ENCODE measurements at regions not wholly inside any gene's neighbourhood (a gene's known extent, or its start where the extent isn't known, plus 50 kb on each side); places are given as distances from the start of the nearest gene placed in this dataset.

- no peak for ATAC-seq (ENCODE audit: low read depth)
- Histone ChIP-seq H3K36me3 (ENCODE audit: low read depth) (no peaks in the 10 kb centered on the region), H3K4me1 (ENCODE audit: insufficient read depth, poor library complexity, severe bottlenecking) (no peaks in the 10 kb centered on the region), H3K27ac (ENCODE audit: poor library complexity, severe bottlenecking) (no peak overlapping the region), H3K4me3 (ENCODE audit: severe bottlenecking) (no peak overlapping the region), H3K9me3 (ENCODE audit: severe bottlenecking) (no peaks in the 10 kb centered on the region), H3K27me3 (ENCODE audit: insufficient read depth, poor library complexity, severe bottlenecking) (no peaks in the 10 kb centered on the region)
- TF ChIP-seq CTCF (IDR thresholded peaks at IDR 0.05; ENCODE audit: poor library complexity, severe bottlenecking), result no peak
- no peak for DNase-seq (ENCODE audit: low spot score)
Measured at GRCh38 chr1:244286341-244286740, 165.4 kb downstream of the ADSS2 start.

GRCh38 chr1:244287726-244288125 is 164.0 kb downstream of the ADSS2 start:
- no peaks in the 10 kb centered on the region for H3K9me3 ChIP-seq (ENCODE audit: severe bottlenecking)
- no peak overlapping the region for H3K4me3 ChIP-seq (ENCODE audit: severe bottlenecking)
- ATAC-seq (ENCODE audit: low read depth), result no peak
- H3K27me3 ChIP-seq (ENCODE audit: insufficient read depth, poor library complexity, severe bottlenecking), result no peaks in the 10 kb centered on the region
- no peak overlapping the region for H3K27ac ChIP-seq (ENCODE audit: poor library complexity, severe bottlenecking)
- H3K4me1 ChIP-seq (ENCODE audit: insufficient read depth, poor library complexity, severe bottlenecking), result no peaks in the 10 kb centered on the region
- DNase-seq (ENCODE audit: low spot score), result no peak
- no peaks in the 10 kb centered on the region for H3K36me3 ChIP-seq (ENCODE audit: low read depth)
- TF ChIP-seq CTCF (IDR thresholded peaks at IDR 0.05; ENCODE audit: poor library complexity, severe bottlenecking), result no peak

- Histone ChIP-seq H3K4me1 (ENCODE audit: insufficient read depth, poor library complexity, severe bottlenecking) (no peaks in the 10 kb centered on the region), H3K27me3 (ENCODE audit: insufficient read depth, poor library complexity, severe bottlenecking) (no peaks in the 10 kb centered on the region), H3K27ac (ENCODE audit: poor library complexity, severe bottlenecking) (no peak overlapping the region), H3K4me3 (ENCODE audit: severe bottlenecking) (no peak overlapping the region), H3K9me3 (ENCODE audit: severe bottlenecking) (no peaks in the 10 kb centered on the region), H3K36me3 (ENCODE audit: low read depth) (no peaks in the 10 kb centered on the region)
- ATAC-seq (ENCODE audit: low read depth), result no peak
- no peak for TF ChIP-seq CTCF (IDR thresholded peaks at IDR 0.05; ENCODE audit: poor library complexity, severe bottlenecking)
- no peak for DNase-seq (ENCODE audit: low spot score)
Measured at GRCh38 chr1:244288663-244289062, 163.0 kb downstream of the ADSS2 start.

GRCh38 chr1:244289991-244290785 is 161.5 kb downstream of the ADSS2 start:
- DNase-seq (ENCODE audit: low spot score), result no peak
- no peaks in the 10 kb centered on the region for H3K9me3 ChIP-seq (ENCODE audit: severe bottlenecking)

More at GRCh38 chr1:244289991-244290785, 161.5 kb downstream of the ADSS2 start:
- Histone ChIP-seq H3K27ac (ENCODE audit: poor library complexity, severe bottlenecking) (no peak overlapping the region), H3K4me1 (ENCODE audit: insufficient read depth, poor library complexity, severe bottlenecking) (no peaks in the 10 kb centered on the region), H3K27me3 (ENCODE audit: insufficient read depth, poor library complexity, severe bottlenecking) (no peaks in the 10 kb centered on the region), H3K36me3 (ENCODE audit: low read depth) (no peaks in the 10 kb centered on the region), H3K4me3 (ENCODE audit: severe bottlenecking) (no peak overlapping the region)
- ATAC-seq (ENCODE audit: low read depth), result 0 out of 3 replicates have a peak, but pooled peaks have one; percentile 10
- TF ChIP-seq CTCF (IDR thresholded peaks at IDR 0.05; ENCODE audit: poor library complexity, severe bottlenecking), result no peak

Measured in RWPE2 (cell line).